ENCODE measurements at regions not wholly inside any gene's neighbourhood (a gene's known extent, or its start where the extent isn't known, plus 50 kb on each side); places are given as distances from the start of the nearest gene placed in this dataset.

DNA sequence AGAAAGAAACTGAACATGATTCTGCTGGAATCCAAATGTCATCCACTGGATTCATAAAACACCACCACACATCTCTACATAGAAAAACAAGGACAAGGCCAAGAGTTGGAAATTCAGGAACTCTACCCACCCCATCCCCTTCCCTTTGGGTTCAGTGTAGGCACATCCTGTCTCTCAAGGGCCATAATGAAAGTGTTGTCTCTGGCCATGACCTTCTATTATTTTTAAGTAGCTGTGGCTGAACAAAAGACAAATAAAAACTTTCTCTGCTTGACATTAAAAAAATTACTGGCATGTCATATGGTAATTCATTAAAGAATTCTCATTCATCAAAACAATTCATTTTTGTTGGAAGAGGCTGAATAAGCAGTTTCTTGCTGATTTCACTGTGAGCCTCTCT, 54.9 kb upstream of the ZBTB18 start:
- no peak for DNase-seq (ENCODE audit: low read depth)
- H3K4me3 ChIP-seq (ENCODE audit: low read depth, low read length), result no peak overlapping the region
- TF ChIP-seq, protein P1, sequence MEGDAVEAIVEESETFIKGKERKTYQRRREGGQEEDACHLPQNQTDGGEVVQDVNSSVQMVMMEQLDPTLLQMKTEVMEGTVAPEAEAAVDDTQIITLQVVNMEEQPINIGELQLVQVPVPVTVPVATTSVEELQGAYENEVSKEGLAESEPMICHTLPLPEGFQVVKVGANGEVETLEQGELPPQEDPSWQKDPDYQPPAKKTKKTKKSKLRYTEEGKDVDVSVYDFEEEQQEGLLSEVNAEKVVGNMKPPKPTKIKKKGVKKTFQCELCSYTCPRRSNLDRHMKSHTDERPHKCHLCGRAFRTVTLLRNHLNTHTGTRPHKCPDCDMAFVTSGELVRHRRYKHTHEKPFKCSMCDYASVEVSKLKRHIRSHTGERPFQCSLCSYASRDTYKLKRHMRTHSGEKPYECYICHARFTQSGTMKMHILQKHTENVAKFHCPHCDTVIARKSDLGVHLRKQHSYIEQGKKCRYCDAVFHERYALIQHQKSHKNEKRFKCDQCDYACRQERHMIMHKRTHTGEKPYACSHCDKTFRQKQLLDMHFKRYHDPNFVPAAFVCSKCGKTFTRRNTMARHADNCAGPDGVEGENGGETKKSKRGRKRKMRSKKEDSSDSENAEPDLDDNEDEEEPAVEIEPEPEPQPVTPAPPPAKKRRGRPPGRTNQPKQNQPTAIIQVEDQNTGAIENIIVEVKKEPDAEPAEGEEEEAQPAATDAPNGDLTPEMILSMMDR (IDR thresholded peaks at IDR 0.05; ENCODE audit: low read depth, low read length), result no peak
- TF ChIP-seq, protein P2, sequence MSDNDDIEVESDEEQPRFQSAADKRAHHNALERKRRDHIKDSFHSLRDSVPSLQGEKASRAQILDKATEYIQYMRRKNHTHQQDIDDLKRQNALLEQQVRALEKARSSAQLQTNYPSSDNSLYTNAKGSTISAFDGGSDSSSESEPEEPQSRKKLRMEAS (IDR thresholded peaks at IDR 0.05; ENCODE audit: low read depth, low read length), result no peak
- TF ChIP-seq MYC (IDR thresholded peaks at IDR 0.05; ENCODE audit: low read depth, low read length) (no peak), POLR2A (IDR thresholded peaks at IDR 0.05; ENCODE audit: extremely low read depth, insufficient read length) (no peak)

- DNase-seq (ENCODE audit: low read depth), result no peak
- TF ChIP-seq POLR2A (IDR thresholded peaks at IDR 0.05; ENCODE audit: extremely low read depth, insufficient read length), result no peak
- TF ChIP-seq MYC (IDR thresholded peaks at IDR 0.05; ENCODE audit: low read depth, low read length), result no peak
- TF ChIP-seq, protein P2 (IDR thresholded peaks at IDR 0.05; ENCODE audit: low read depth, low read length), result no peak
- TF ChIP-seq, protein P1 (IDR thresholded peaks at IDR 0.05; ENCODE audit: low read depth, low read length), result no peak
- no peak overlapping the region for H3K4me3 ChIP-seq (ENCODE audit: low read depth, low read length)
Observed at GRCh38 chr1:243991650-243992049, 59.4 kb upstream of the ZBTB18 start.

GRCh38 chr1:243984788-243985187, 66.3 kb upstream of the ZBTB18 start:
- no peak for TF ChIP-seq MYC (IDR thresholded peaks at IDR 0.05; ENCODE audit: low read depth, low read length)
- TF ChIP-seq POLR2A (IDR thresholded peaks at IDR 0.05; ENCODE audit: extremely low read depth, insufficient read length), result no peak
- TF ChIP-seq, protein P2 (IDR thresholded peaks at IDR 0.05; ENCODE audit: low read depth, low read length), result no peak
- TF ChIP-seq, protein P1 (IDR thresholded peaks at IDR 0.05; ENCODE audit: low read depth, low read length), result no peak
- no peak for DNase-seq (ENCODE audit: low read depth)
- no peak overlapping the region for H3K4me3 ChIP-seq (ENCODE audit: low read depth, low read length)

GRCh38 chr1:243982447-243983018, 68.5 kb upstream of the ZBTB18 start:
- DNase-seq (ENCODE audit: low read depth), result no peak
- TF ChIP-seq, protein P2 (IDR thresholded peaks at IDR 0.05; ENCODE audit: low read depth, low read length), result no peak
- TF ChIP-seq POLR2A (IDR thresholded peaks at IDR 0.05; ENCODE audit: extremely low read depth, insufficient read length), result no peak
- no peak for TF ChIP-seq MYC (IDR thresholded peaks at IDR 0.05; ENCODE audit: low read depth, low read length)
- TF ChIP-seq, protein P1 (IDR thresholded peaks at IDR 0.05; ENCODE audit: low read depth, low read length), result no peak
- H3K4me3 ChIP-seq (ENCODE audit: low read depth, low read length), result no peak overlapping the region

DNA sequence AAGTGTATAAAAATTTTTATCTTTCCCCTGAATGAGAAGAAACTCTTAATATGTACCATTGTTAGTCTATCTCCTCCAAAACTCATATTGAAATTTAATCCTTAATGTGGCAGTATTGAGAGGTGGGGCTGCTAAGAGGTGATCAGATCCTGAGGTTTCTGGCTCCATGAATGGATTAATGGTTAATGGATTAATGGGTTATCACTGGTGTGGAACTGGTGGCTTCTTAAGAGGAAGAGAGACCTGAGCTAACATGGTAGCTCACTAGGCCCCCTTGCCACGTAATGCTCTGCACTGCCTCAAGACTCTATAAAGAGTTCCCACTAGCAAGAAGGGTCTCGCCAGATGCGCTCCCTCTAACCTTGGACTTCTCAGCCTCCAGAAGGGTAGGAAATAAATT, 70.6 kb upstream of the ZBTB18 start:
- DNase-seq (ENCODE audit: low read depth), result no peak
- no peak for TF ChIP-seq MYC (IDR thresholded peaks at IDR 0.05; ENCODE audit: low read depth, low read length)
- TF ChIP-seq POLR2A (IDR thresholded peaks at IDR 0.05; ENCODE audit: extremely low read depth, insufficient read length), result no peak
- TF ChIP-seq, protein P1 (IDR thresholded peaks at IDR 0.05; ENCODE audit: low read depth, low read length), result no peak
- TF ChIP-seq, protein P2 (IDR thresholded peaks at IDR 0.05; ENCODE audit: low read depth, low read length), result no peak

More for the DNA sequence above, 70.6 kb upstream of the ZBTB18 start:
- no peak overlapping the region for H3K4me3 ChIP-seq (ENCODE audit: low read depth, low read length)

Data from NB4 (cell line).